ENCODE measurements at regions not wholly inside any gene's neighbourhood (a gene's known extent, or its start where the extent isn't known, plus 50 kb on each side); places are given as distances from the start of the nearest gene placed in this dataset.

DNA sequence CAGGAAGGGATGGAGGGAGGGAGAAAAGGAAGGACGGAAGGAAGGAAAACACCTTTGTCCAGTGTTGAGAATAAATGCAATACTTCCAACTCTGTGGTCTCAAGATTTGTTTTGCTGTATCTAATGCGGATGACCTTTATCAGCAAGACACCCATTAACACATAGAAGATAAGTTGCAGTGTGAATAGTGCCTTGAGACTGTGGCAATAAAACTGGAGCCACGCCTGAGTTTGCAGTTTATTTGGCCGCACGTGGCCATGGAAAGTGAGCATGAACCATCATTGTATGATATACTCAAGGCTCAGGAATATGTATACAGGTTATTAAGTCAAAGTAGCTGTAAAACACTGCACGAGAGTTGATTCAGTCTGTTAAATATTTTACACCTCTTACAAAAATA is 113.6 kb upstream of the EEA1 start:
- H2AFZ ChIP-seq (ENCODE audit: low read length): no peak overlapping the region
- H3K27ac ChIP-seq (ENCODE audit: low read depth, low read length): no peak overlapping the region
- H3K9ac ChIP-seq (replicated peaks in 1 of 4; ENCODE audit: extremely low read depth in 1 of 4, low read depth in 3 of 4, low read length in 3 of 4): no peak overlapping the region
- H3K79me2 ChIP-seq (ENCODE audit: control insufficient read depth in 1 of 2, insufficient read depth in 2 of 2, low read length in 2 of 2): no peaks in the 10 kb centered on the region
- H2BK15ac ChIP-seq (ENCODE audit: low read length): no peak overlapping the region
- CTCF ChIA-PET (ENCODE audit: partially characterized antibody): interaction anchor here (3.3 kb wide), 1 partner anchor 55 kb away, joined by 11 read pairs; no protein-coding TSS in a partner anchor
- H2BK20ac ChIP-seq (ENCODE audit: low read length): no peak overlapping the region
- H2BK12ac ChIP-seq (ENCODE audit: low read depth, low read length): no peak overlapping the region
- no peaks in the 10 kb centered on the region for H4K20me1 ChIP-seq (replicated peaks in 1 of 2; ENCODE audit: control insufficient read depth in 1 of 2, insufficient read depth in 2 of 2, low read length in 2 of 2)
- no peak for TF ChIP-seq CHD1 (IDR thresholded peaks at IDR 0.05; ENCODE audit: low read depth, low read length)
- no peak for TF ChIP-seq MAFK (IDR thresholded peaks at IDR 0.05; ENCODE audit: low read depth, low read length)
- H3K4me3 ChIP-seq (ENCODE audit: extremely low read depth in 1 of 4, insufficient read depth in 2 of 4, low read depth in 3 of 4, low read length in 4 of 4): no peak overlapping the region
- no peak overlapping the region for H3K56ac ChIP-seq (replicated peaks; ENCODE audit: insufficient read length, low read depth, low read length)
- no peak overlapping the region for H3K4ac ChIP-seq (replicated peaks; ENCODE audit: insufficient read length, low read depth, low read length)
- DNase-seq (ENCODE audit: low read depth in 1 of 2, low spot score in 2 of 2): no peak
- no peak overlapping the region for H2BK120ac ChIP-seq (replicated peaks; ENCODE audit: low read depth, low read length)
- H2AK5ac ChIP-seq (ENCODE audit: low read depth, low read length): no peak overlapping the region
- no peak overlapping the region for H3K4me2 ChIP-seq (ENCODE audit: insufficient read depth in 1 of 2, low read depth in 2 of 2, low read length in 2 of 2)
- H3K14ac ChIP-seq (ENCODE audit: insufficient read length): no peak overlapping the region
- no peak overlapping the region for H4K91ac ChIP-seq (replicated peaks; ENCODE audit: insufficient read length, low read length)
- H3K18ac ChIP-seq (ENCODE audit: extremely low read depth, low read length): no peak overlapping the region
- POLR2A ChIA-PET (ENCODE audit: partially characterized antibody): no interaction called here
- no peak for FAIRE-seq
- 89% methylated on average over 5 of the region's 6 CpGs; no CpG with 5 or more reads in 1 of the 2 experiments for WGBS, 2 experiments (ENCODE audit: extremely low coverage in 1 of 2, insufficient coverage in 1 of 2, insufficient read length in 1 of 2, insufficient replicate concordance in 2 of 2, low coverage in 1 of 2, low lambda C conversion rate in 2 of 2, missing lambda C conversion rate in 1 of 2)
- no peaks in the 10 kb centered on the region for H3K27me3 ChIP-seq (replicated peaks in 1 of 4; ENCODE audit: control insufficient read depth in 3 of 4, extremely low read depth in 1 of 4, insufficient read depth in 3 of 4, low read length in 3 of 4)
- H3K79me1 ChIP-seq (ENCODE audit: low read depth, low read length): no peaks in the 10 kb centered on the region
- H4K5ac ChIP-seq (ENCODE audit: insufficient read length, low read depth, low read length): no peak overlapping the region
- H3K4me1 ChIP-seq (replicated peaks in 1 of 4; ENCODE audit: control insufficient read depth in 3 of 4, insufficient read depth in 4 of 4, low read length in 3 of 4): no peaks in the 10 kb centered on the region
- no peaks in the 10 kb centered on the region for H3K9me3 ChIP-seq (ENCODE audit: insufficient read depth in 2 of 2, low read depth in 1 of 2, low read length in 1 of 2)
- no peak overlapping the region for H3K23ac ChIP-seq (ENCODE audit: insufficient read length)
- no peaks in the 10 kb centered on the region for H3K36me3 ChIP-seq (ENCODE audit: control insufficient read depth in 2 of 4, insufficient read depth in 4 of 4, low read length in 3 of 4)
- no peak overlapping the region for H4K8ac ChIP-seq (ENCODE audit: extremely low read depth, insufficient read depth, low read length)
- H3K23me2 ChIP-seq (ENCODE audit: low read depth, low read length): no peaks in the 10 kb centered on the region
- no peak overlapping the region for H2BK5ac ChIP-seq (ENCODE audit: low read depth, low read length)

Measured in H1 (cell line).